ENCODE measurements at regions not wholly inside any gene's neighbourhood (a gene's known extent, or its start where the extent isn't known, plus 50 kb on each side); places are given as distances from the start of the nearest gene placed in this dataset.

- WGBS, 3 donors = 36 to 66% (median 48%) methylated on average over 7 of the region's 7 CpGs
- FAIRE-seq = no peak
Measured at GRCh38 chr13:50152655-50153309, 137.5 kb downstream of the KCNRG start.

GRCh38 chr13:50153401-50153800 lies 138.2 kb downstream of the KCNRG start:
- FAIRE-seq (no peak), DNase-seq (no peak)
- H3K27ac ChIP-seq (ENCODE audit: low read depth in 1 of 3, low read length in 2 of 3) = no peak overlapping the region
- H3K36me3 ChIP-seq (ENCODE audit: control insufficient read depth in 3 of 3, insufficient read depth in 2 of 3, low read depth in 1 of 3, low read length in 3 of 3) = no peaks in the 10 kb centered on the region
- no peaks in the 10 kb centered on the region for H3K27me3 ChIP-seq (ENCODE audit: control insufficient read depth in 3 of 3, insufficient read depth in 3 of 3, low read length in 3 of 3)
- H3K9me3 ChIP-seq (ENCODE audit: control insufficient read depth in 2 of 2, insufficient read depth in 1 of 2, low read depth in 1 of 2, low read length in 1 of 2) = no peaks in the 10 kb centered on the region
- no peak overlapping the region for H3K4me3 ChIP-seq (ENCODE audit: low read depth in 1 of 3, low read length in 3 of 3)
- 33 to 76% (median 54%) methylated on average over 2 of the region's 2 CpGs for WGBS, 3 donors
- peaks cover 0 to 2% (median 0%) of the 10 kb centered on the region in 3 donors for H3K4me1 ChIP-seq (ENCODE audit: control insufficient read depth in 3 of 3, insufficient read depth in 2 of 3, low read depth in 1 of 3, low read length in 2 of 3)

More at GRCh38 chr13:50152655-50153309, 137.5 kb downstream of the KCNRG start:
- Histone ChIP-seq H3K27ac (ENCODE audit: low read depth in 1 of 3, low read length in 2 of 3) (no peak overlapping the region), H3K27me3 (ENCODE audit: control insufficient read depth in 3 of 3, insufficient read depth in 3 of 3, low read length in 3 of 3) (no peaks in the 10 kb centered on the region), H3K4me1 (ENCODE audit: control insufficient read depth in 3 of 3, insufficient read depth in 2 of 3, low read depth in 1 of 3, low read length in 2 of 3) (peaks cover 0 to 2% (median 0%) of the 10 kb centered on the region in 3 donors), H3K9me3 (ENCODE audit: control insufficient read depth in 2 of 2, insufficient read depth in 1 of 2, low read depth in 1 of 2, low read length in 1 of 2) (no peaks in the 10 kb centered on the region), H3K36me3 (ENCODE audit: control insufficient read depth in 3 of 3, insufficient read depth in 2 of 3, low read depth in 1 of 3, low read length in 3 of 3) (no peaks in the 10 kb centered on the region), H3K4me3 (ENCODE audit: low read depth in 1 of 3, low read length in 3 of 3) (no peak overlapping the region)
- DNase-seq = peak in 1 of 2 donors; percentile 37

- H3K27ac ChIP-seq (ENCODE audit: low read depth in 1 of 3, low read length in 2 of 3) = no peak overlapping the region
- no peaks in the 10 kb centered on the region for H3K27me3 ChIP-seq (ENCODE audit: control insufficient read depth in 3 of 3, insufficient read depth in 3 of 3, low read length in 3 of 3)
- DNase-seq (no peak), FAIRE-seq (no peak)
- peaks cover 0 to 2% (median 0%) of the 10 kb centered on the region in 3 donors for H3K4me1 ChIP-seq (ENCODE audit: control insufficient read depth in 3 of 3, insufficient read depth in 2 of 3, low read depth in 1 of 3, low read length in 2 of 3)
- H3K36me3 ChIP-seq (ENCODE audit: control insufficient read depth in 3 of 3, insufficient read depth in 2 of 3, low read depth in 1 of 3, low read length in 3 of 3) = no peaks in the 10 kb centered on the region
- 84 to 88% (median 88%) methylated on average over 5 of the region's 5 CpGs for WGBS, 3 donors
- no peak overlapping the region for H3K4me3 ChIP-seq (ENCODE audit: low read depth in 1 of 3, low read length in 3 of 3)
- no peaks in the 10 kb centered on the region for H3K9me3 ChIP-seq (ENCODE audit: control insufficient read depth in 2 of 2, insufficient read depth in 1 of 2, low read depth in 1 of 2, low read length in 1 of 2)
Measured at GRCh38 chr13:50153876-50154275, 138.6 kb downstream of the KCNRG start.

GRCh38 chr13:50154697-50155096 lies 139.5 kb downstream of the KCNRG start:
- Histone ChIP-seq H3K27ac (ENCODE audit: low read depth in 1 of 3, low read length in 2 of 3) (no peak overlapping the region), H3K4me1 (ENCODE audit: control insufficient read depth in 3 of 3, insufficient read depth in 2 of 3, low read depth in 1 of 3, low read length in 2 of 3) (peaks cover 0 to 2% (median 0%) of the 10 kb centered on the region in 3 donors), H3K4me3 (ENCODE audit: low read depth in 1 of 3, low read length in 3 of 3) (no peak overlapping the region), H3K9me3 (ENCODE audit: control insufficient read depth in 2 of 2, insufficient read depth in 1 of 2, low read depth in 1 of 2, low read length in 1 of 2) (no peaks in the 10 kb centered on the region), H3K27me3 (ENCODE audit: control insufficient read depth in 3 of 3, insufficient read depth in 3 of 3, low read length in 3 of 3) (no peaks in the 10 kb centered on the region), H3K36me3 (ENCODE audit: control insufficient read depth in 3 of 3, insufficient read depth in 2 of 3, low read depth in 1 of 3, low read length in 3 of 3) (no peaks in the 10 kb centered on the region)
- 94 to 100% (median 97%) methylated on average over 1 of the region's 1 CpG for WGBS, 3 donors
- no peak for DNase-seq
- no peak for FAIRE-seq

- FAIRE-seq = no peak
- no peaks in the 10 kb centered on the region for H3K9me3 ChIP-seq (ENCODE audit: control insufficient read depth in 2 of 2, insufficient read depth in 1 of 2, low read depth in 1 of 2, low read length in 1 of 2)
- WGBS, 3 donors = 79 to 100% (median 90%) methylated on average over 1 of the region's 1 CpG
Measured at GRCh38 chr13:50156140-50156539, 140.9 kb downstream of the KCNRG start.

GRCh38 chr13:50156561-50157127 lies 141.4 kb downstream of the KCNRG start:
- 69 to 80% (median 76%) methylated on average over 5 of the region's 5 CpGs for WGBS, 3 donors
- FAIRE-seq (no peak), DNase-seq (no peak)

More at GRCh38 chr13:50156140-50156539, 140.9 kb downstream of the KCNRG start:
- H3K4me1 ChIP-seq (ENCODE audit: control insufficient read depth in 3 of 3, insufficient read depth in 2 of 3, low read depth in 1 of 3, low read length in 2 of 3) = peaks cover 0 to 2% (median 0%) of the 10 kb centered on the region in 3 donors
- no peak for DNase-seq
- no peaks in the 10 kb centered on the region for H3K27me3 ChIP-seq (ENCODE audit: control insufficient read depth in 3 of 3, insufficient read depth in 3 of 3, low read length in 3 of 3)
- no peaks in the 10 kb centered on the region for H3K36me3 ChIP-seq (ENCODE audit: control insufficient read depth in 3 of 3, insufficient read depth in 2 of 3, low read depth in 1 of 3, low read length in 3 of 3)
- H3K4me3 ChIP-seq (ENCODE audit: low read depth in 1 of 3, low read length in 3 of 3) = no peak overlapping the region
- no peak overlapping the region for H3K27ac ChIP-seq (ENCODE audit: low read depth in 1 of 3, low read length in 2 of 3)

GRCh38 chr13:50158385-50159165 lies 143.3 kb downstream of the KCNRG start:
- no peaks in the 10 kb centered on the region for H3K36me3 ChIP-seq (ENCODE audit: control insufficient read depth in 3 of 3, insufficient read depth in 2 of 3, low read depth in 1 of 3, low read length in 3 of 3)
- H3K27ac ChIP-seq (ENCODE audit: low read depth in 1 of 3, low read length in 2 of 3) = no peak overlapping the region
- WGBS, 3 donors = 80 to 93% (median 85%) methylated on average over 4 of the region's 4 CpGs
- H3K9me3 ChIP-seq (ENCODE audit: control insufficient read depth in 2 of 2, insufficient read depth in 1 of 2, low read depth in 1 of 2, low read length in 1 of 2) = no peaks in the 10 kb centered on the region
- DNase-seq (no peak), FAIRE-seq (no peak)
- no peak overlapping the region for H3K4me3 ChIP-seq (ENCODE audit: low read depth in 1 of 3, low read length in 3 of 3)
- H3K4me1 ChIP-seq (ENCODE audit: control insufficient read depth in 3 of 3, insufficient read depth in 2 of 3, low read depth in 1 of 3, low read length in 2 of 3) = no peaks in the 10 kb centered on the region
- H3K27me3 ChIP-seq (ENCODE audit: control insufficient read depth in 3 of 3, insufficient read depth in 3 of 3, low read length in 3 of 3) = no peaks in the 10 kb centered on the region

More at GRCh38 chr13:50156561-50157127, 141.4 kb downstream of the KCNRG start:
- no peak overlapping the region for H3K4me3 ChIP-seq (ENCODE audit: low read depth in 1 of 3, low read length in 3 of 3)
- no peak overlapping the region for H3K27ac ChIP-seq (ENCODE audit: low read depth in 1 of 3, low read length in 2 of 3)
- no peaks in the 10 kb centered on the region for H3K36me3 ChIP-seq (ENCODE audit: control insufficient read depth in 3 of 3, insufficient read depth in 2 of 3, low read depth in 1 of 3, low read length in 3 of 3)
- peaks cover 0 to 2% (median 0%) of the 10 kb centered on the region in 3 donors for H3K4me1 ChIP-seq (ENCODE audit: control insufficient read depth in 3 of 3, insufficient read depth in 2 of 3, low read depth in 1 of 3, low read length in 2 of 3)
- H3K9me3 ChIP-seq (ENCODE audit: control insufficient read depth in 2 of 2, insufficient read depth in 1 of 2, low read depth in 1 of 2, low read length in 1 of 2) = no peaks in the 10 kb centered on the region
- no peaks in the 10 kb centered on the region for H3K27me3 ChIP-seq (ENCODE audit: control insufficient read depth in 3 of 3, insufficient read depth in 3 of 3, low read length in 3 of 3)

- H3K36me3 ChIP-seq (ENCODE audit: control insufficient read depth in 3 of 3, insufficient read depth in 2 of 3, low read depth in 1 of 3, low read length in 3 of 3) = no peaks in the 10 kb centered on the region
- DNase-seq (no peak), FAIRE-seq (no peak)
Measured at GRCh38 chr13:50159607-50160006, 144.4 kb downstream of the KCNRG start.

More at GRCh38 chr13:50159607-50160006, 144.4 kb downstream of the KCNRG start:
- Histone ChIP-seq H3K27ac (ENCODE audit: low read depth in 1 of 3, low read length in 2 of 3) (no peak overlapping the region), H3K4me3 (ENCODE audit: low read depth in 1 of 3, low read length in 3 of 3) (no peak overlapping the region), H3K27me3 (ENCODE audit: control insufficient read depth in 3 of 3, insufficient read depth in 3 of 3, low read length in 3 of 3) (no peaks in the 10 kb centered on the region), H3K4me1 (ENCODE audit: control insufficient read depth in 3 of 3, insufficient read depth in 2 of 3, low read depth in 1 of 3, low read length in 2 of 3) (no peaks in the 10 kb centered on the region), H3K9me3 (ENCODE audit: control insufficient read depth in 2 of 2, insufficient read depth in 1 of 2, low read depth in 1 of 2, low read length in 1 of 2) (no peaks in the 10 kb centered on the region)
- WGBS, 3 donors = 48 to 89% (median 78%) methylated on average over 1 of the region's 1 CpG
